ENCODE measurements at regions not wholly inside any gene's neighbourhood (a gene's known extent, or its start where the extent isn't known, plus 50 kb on each side); places are given as distances from the start of the nearest gene placed in this dataset.

DNA sequence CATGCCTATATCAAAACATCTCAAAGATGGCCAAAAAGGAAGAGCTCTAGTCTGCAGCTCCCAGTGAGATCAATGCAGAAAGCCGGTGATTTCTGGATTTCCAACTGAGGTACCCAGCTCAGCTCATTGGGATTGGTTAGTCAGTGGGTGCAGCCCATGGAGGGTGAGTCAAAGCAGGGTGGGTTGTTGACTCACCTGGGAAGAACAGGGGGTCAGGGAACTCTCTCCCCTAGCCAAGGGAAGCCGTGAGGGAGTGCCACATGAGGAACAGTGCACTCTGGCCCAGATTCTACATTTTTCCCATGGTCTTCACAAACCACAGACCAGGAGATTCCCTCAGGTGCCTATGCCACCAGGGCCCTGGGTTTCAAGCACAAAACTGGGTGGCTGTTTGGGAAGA lies 57.3 kb upstream of the FGF16 start:
- TF ChIP-seq, protein P1, sequence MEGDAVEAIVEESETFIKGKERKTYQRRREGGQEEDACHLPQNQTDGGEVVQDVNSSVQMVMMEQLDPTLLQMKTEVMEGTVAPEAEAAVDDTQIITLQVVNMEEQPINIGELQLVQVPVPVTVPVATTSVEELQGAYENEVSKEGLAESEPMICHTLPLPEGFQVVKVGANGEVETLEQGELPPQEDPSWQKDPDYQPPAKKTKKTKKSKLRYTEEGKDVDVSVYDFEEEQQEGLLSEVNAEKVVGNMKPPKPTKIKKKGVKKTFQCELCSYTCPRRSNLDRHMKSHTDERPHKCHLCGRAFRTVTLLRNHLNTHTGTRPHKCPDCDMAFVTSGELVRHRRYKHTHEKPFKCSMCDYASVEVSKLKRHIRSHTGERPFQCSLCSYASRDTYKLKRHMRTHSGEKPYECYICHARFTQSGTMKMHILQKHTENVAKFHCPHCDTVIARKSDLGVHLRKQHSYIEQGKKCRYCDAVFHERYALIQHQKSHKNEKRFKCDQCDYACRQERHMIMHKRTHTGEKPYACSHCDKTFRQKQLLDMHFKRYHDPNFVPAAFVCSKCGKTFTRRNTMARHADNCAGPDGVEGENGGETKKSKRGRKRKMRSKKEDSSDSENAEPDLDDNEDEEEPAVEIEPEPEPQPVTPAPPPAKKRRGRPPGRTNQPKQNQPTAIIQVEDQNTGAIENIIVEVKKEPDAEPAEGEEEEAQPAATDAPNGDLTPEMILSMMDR (conservative IDR thresholded peaks at IDR 0.05 in 1 of 2, IDR thresholded peaks at IDR 0.05 in 1 of 2; ENCODE audit: low read depth in 1 of 2, low read length in 2 of 2), result no peak
- no peak for TF ChIP-seq EZH2 (IDR thresholded peaks at IDR 0.05; ENCODE audit: low read length, missing control alignments)

Measured in fibroblast of lung (primary cell).